Breast epithelium (tissue), 4 donors: ENCODE measurements at regions not wholly inside any gene's neighbourhood (a gene's known extent, or its start where the extent isn't known, plus 50 kb on each side); places are given as distances from the start of the nearest gene placed in this dataset.

ENCODE experiments used
- DNase-seq, 2 donors: peaks; one replicate each; pipeline ENCODE4 v3.0.0-alpha.2; 2019; ENCODE audit warnings: low spot score in 2 of 2
- H3K27ac ChIP-seq, 2 donors: fragments of 200-600 bp; sonication (generic) in 1 of 2; one replicate each; pipeline ENCODE4 v1.5.1; 2016 to 2019; ENCODE audit warnings: mild to moderate bottlenecking in 1 of 2
- H3K27me3 ChIP-seq, 2 donors: fragments of 200-600 bp; sonication (generic) in 1 of 2; one replicate each; pipeline versions ENCODE4 v1.5.1 to v1.6.0; 2017 to 2019; ENCODE audit warnings: control low read depth in 1 of 2, mild to moderate bottlenecking in 1 of 2
- H3K36me3 ChIP-seq: fragments of 200-600 bp; one replicate; pipeline ENCODE4 v1.5.1; 2019
- H3K4me1 ChIP-seq, 2 donors: fragments of 200-600 bp; sonication (generic); one replicate each; pipeline ENCODE4 v1.5.1; 2016 to 2019; ENCODE audit warnings: control low read depth in 1 of 2
- H3K4me3 ChIP-seq, 3 donors: fragments of 200-600 bp; sonication (generic); 1 replicate in 2 of 3; 2 replicates in 1 of 3; pipeline ENCODE4 v1.5.1; 2016 to 2019; ENCODE audit warnings: mild to moderate bottlenecking in 3 of 3, moderate library complexity in 2 of 3
- H3K9me3 ChIP-seq, 2 donors: fragments of 200-600 bp; sonication (generic) in 1 of 2; one replicate each; pipeline ENCODE4 v1.5.1; 2016 to 2019; ENCODE audit warnings: control low read depth in 1 of 2
- POLR2A ChIP-seq: fragments of 450-650 bp; IDR thresholded peaks from one replicate; pipeline ENCODE4 v1.6.1; 2016; ENCODE audit warnings: antibody characterized with exemption, mild to moderate bottlenecking, moderate library complexity
- POLR2AphosphoS5 ChIP-seq, 3 donors: sonication (generic); formaldehyde crosslinking; IDR thresholded peaks; one replicate each; pipeline ENCODE4 v1.6.1; 2017; ENCODE audit warnings: antibody characterized with exemption in 3 of 3
- intact Hi-C: fragments of 100-400 bp; cut with DNase I; formaldehyde crosslinking; loops from one replicate; pipeline ENCODE4 v1.15.1; 2023; ENCODE audit warnings: low total_unique reads
- TF ChIP-seq, protein P1 (sequence below), 3 donors: fragments of 450-650 bp; IDR thresholded peaks; one replicate each; pipeline ENCODE4 v1.5.1; 2016 to 2017; ENCODE audit warnings: antibody characterized with exemption in 3 of 3, mild to moderate bottlenecking in 3 of 3, moderate library complexity in 3 of 3

DNA sequence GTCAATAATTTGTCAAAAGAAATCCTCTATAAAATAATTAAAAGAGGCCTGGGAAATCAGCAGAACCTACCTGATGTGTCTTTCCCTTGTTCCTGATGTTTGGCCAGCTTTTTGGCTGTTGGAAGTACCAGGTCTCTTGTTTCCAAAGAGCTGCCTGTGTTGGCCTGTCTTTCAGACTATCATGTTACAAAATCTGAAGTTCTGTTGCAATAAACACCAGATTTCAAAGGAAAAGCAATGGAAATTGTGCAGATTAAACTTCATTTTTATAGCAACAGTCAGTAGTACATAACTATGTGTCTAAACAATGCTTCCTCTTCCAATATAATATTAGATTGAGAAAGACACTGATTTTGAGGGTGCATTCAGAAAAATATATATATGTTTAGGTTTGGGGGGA, 647.2 kb upstream of the CXADR start:
- Histone ChIP-seq H3K27me3 (no peaks in the 10 kb centered on the region), H3K27ac (no peak overlapping the region), H3K4me1 (no peaks in the 10 kb centered on the region), H3K36me3 (no peaks in the 10 kb centered on the region), H3K9me3 (no peaks in the 10 kb centered on the region), H3K4me3 (no peak overlapping the region)
- TF ChIP-seq POLR2A = no peak
- TF ChIP-seq, protein P1, sequence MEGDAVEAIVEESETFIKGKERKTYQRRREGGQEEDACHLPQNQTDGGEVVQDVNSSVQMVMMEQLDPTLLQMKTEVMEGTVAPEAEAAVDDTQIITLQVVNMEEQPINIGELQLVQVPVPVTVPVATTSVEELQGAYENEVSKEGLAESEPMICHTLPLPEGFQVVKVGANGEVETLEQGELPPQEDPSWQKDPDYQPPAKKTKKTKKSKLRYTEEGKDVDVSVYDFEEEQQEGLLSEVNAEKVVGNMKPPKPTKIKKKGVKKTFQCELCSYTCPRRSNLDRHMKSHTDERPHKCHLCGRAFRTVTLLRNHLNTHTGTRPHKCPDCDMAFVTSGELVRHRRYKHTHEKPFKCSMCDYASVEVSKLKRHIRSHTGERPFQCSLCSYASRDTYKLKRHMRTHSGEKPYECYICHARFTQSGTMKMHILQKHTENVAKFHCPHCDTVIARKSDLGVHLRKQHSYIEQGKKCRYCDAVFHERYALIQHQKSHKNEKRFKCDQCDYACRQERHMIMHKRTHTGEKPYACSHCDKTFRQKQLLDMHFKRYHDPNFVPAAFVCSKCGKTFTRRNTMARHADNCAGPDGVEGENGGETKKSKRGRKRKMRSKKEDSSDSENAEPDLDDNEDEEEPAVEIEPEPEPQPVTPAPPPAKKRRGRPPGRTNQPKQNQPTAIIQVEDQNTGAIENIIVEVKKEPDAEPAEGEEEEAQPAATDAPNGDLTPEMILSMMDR (IDR thresholded peaks at IDR 0.05) = no peak
- TF ChIP-seq POLR2AphosphoS5 (IDR thresholded peaks at IDR 0.05) = no peak
- intact Hi-C loops = no loop called here
- DNase-seq = no peak

DNA sequence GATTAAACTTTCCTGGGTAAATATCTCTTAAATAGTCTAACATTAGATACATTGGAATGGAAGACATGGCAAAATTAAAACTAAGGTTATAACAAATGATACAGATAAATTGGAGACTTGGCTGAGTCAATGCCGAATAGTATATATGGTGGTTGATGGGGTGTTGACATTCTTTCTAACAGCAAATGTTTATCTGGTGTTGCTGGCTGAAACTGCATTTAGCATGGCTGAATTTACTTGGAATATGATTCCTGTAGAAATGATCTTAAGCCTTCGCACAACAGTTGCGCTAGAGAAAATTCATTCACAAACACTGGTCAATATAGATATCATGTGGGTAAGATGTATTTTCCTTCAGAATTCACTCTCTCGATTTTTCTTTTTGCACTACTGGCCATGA, 646.0 kb upstream of the CXADR start:
- H3K9me3 ChIP-seq = no peaks in the 10 kb centered on the region
- TF ChIP-seq POLR2AphosphoS5 (IDR thresholded peaks at IDR 0.05) (no peak), POLR2A (no peak)
- TF ChIP-seq, protein P1 (IDR thresholded peaks at IDR 0.05) = no peak
- H3K4me3 ChIP-seq = no peak overlapping the region
- DNase-seq = no peak
- H3K4me1 ChIP-seq = no peaks in the 10 kb centered on the region
- intact Hi-C loops = no loop called here
- H3K36me3 ChIP-seq = no peaks in the 10 kb centered on the region
- no peak overlapping the region for H3K27ac ChIP-seq
- no peaks in the 10 kb centered on the region for H3K27me3 ChIP-seq

- Histone ChIP-seq H3K27me3 (no peaks in the 10 kb centered on the region), H3K36me3 (no peaks in the 10 kb centered on the region), H3K27ac (no peak overlapping the region), H3K9me3 (no peaks in the 10 kb centered on the region), H3K4me3 (no peak overlapping the region), H3K4me1 (no peaks in the 10 kb centered on the region)
- TF ChIP-seq POLR2AphosphoS5 (IDR thresholded peaks at IDR 0.05) (no peak), POLR2A (no peak)
- TF ChIP-seq, protein P1 (IDR thresholded peaks at IDR 0.05) = no peak
- DNase-seq = no peak
- intact Hi-C loops = no loop called here
Measured at GRCh38 chr21:16870103-16870502, 642.7 kb upstream of the CXADR start.

GRCh38 chr21:16872616-16873015, 640.2 kb upstream of the CXADR start:
- Histone ChIP-seq H3K36me3 (no peaks in the 10 kb centered on the region), H3K4me3 (no peak overlapping the region), H3K9me3 (no peaks in the 10 kb centered on the region), H3K4me1 (no peaks in the 10 kb centered on the region), H3K27me3 (no peaks in the 10 kb centered on the region), H3K27ac (no peak overlapping the region)
- intact Hi-C loops = no loop called here
- no peak for DNase-seq
- no peak for TF ChIP-seq POLR2A
- TF ChIP-seq, protein P1 (IDR thresholded peaks at IDR 0.05) = no peak
- no peak for TF ChIP-seq POLR2AphosphoS5 (IDR thresholded peaks at IDR 0.05)

GRCh38 chr21:16873176-16873575, 639.7 kb upstream of the CXADR start:
- H3K9me3 ChIP-seq = no peaks in the 10 kb centered on the region
- H3K36me3 ChIP-seq = no peaks in the 10 kb centered on the region
- H3K27me3 ChIP-seq = no peaks in the 10 kb centered on the region
- no peak for DNase-seq
- H3K4me3 ChIP-seq = no peak overlapping the region
- TF ChIP-seq, protein P1 (IDR thresholded peaks at IDR 0.05) = no peak
- no peak for TF ChIP-seq POLR2A
- TF ChIP-seq POLR2AphosphoS5 (IDR thresholded peaks at IDR 0.05) = no peak
- no peaks in the 10 kb centered on the region for H3K4me1 ChIP-seq
- no peak overlapping the region for H3K27ac ChIP-seq
- intact Hi-C loops = no loop called here
